ENCODE measurements at regions not wholly inside any gene's neighbourhood (a gene's known extent, or its start where the extent isn't known, plus 50 kb on each side); places are given as distances from the start of the nearest gene placed in this dataset.
A peak's percentile ranks its signal among the peaks of the same experiment; 100 is the strongest.

GRCh38 chr7:106775975-106776607 is 89.0 kb upstream of the PIK3CG start:
- H4K5ac ChIP-seq (ENCODE audit: low read depth, low read length), result peak overlapping the region; percentile 90
- peak overlapping the region; percentile 95 for H3K14ac ChIP-seq (replicated peaks; ENCODE audit: low read depth, low read length)
- peak overlapping the region; percentile 80 for H3K23ac ChIP-seq (ENCODE audit: low read depth, low read length)
- H3K9me3 ChIP-seq (ENCODE audit: control insufficient read depth, insufficient read depth, low read length), result no peaks in the 10 kb centered on the region
- peak overlapping the region; percentile 96; the same call in 2 of the 3 replicates for H2BK15ac ChIP-seq (ENCODE audit: low read depth, low read length)
- no peaks in the 10 kb centered on the region for H4K20me1 ChIP-seq (ENCODE audit: insufficient read depth, low read length)
- H3K27me3 ChIP-seq (ENCODE audit: control insufficient read depth, insufficient read depth, low read length), result no peaks in the 10 kb centered on the region
- ATAC-seq (ENCODE audit: low read depth), result no peak
- ChIA-PET POLR2A (ENCODE audit: unreplicated experiment) (no interaction called here), CTCF (no interaction called here)
- H3K27ac ChIP-seq (ENCODE audit: insufficient read depth, low read length), result peak overlapping the region; percentile 96
- H3K79me1 ChIP-seq (ENCODE audit: low read depth in 1 of 2, low read length in 2 of 2), result peaks cover 0 to 20% of the 10 kb centered on the region in 2 experiments; a peak in 1 of 4 replicates
- H2BK5ac ChIP-seq (ENCODE audit: low read depth, low read length, poor library complexity, severe bottlenecking), result peak overlapping the region; percentile 99
- no CpG with 5 or more reads among the region's 3 CpGs for WGBS, 2 experiments (ENCODE audit: extremely low coverage in 2 of 2, insufficient read length in 1 of 2)
- TF ChIP-seq ELK1 (IDR thresholded peaks at IDR 0.05; ENCODE audit: borderline replicate concordance, low read depth, low read length), result no peak
- no TSS peak for BruUV-seq (replicated peaks)
- H3K4me3 ChIP-seq (ENCODE audit: insufficient read depth, low read depth, low read length), result no peak overlapping the region
- DNase-seq, result no peak
- peak overlapping the region; percentile 98 for H3K4ac ChIP-seq (ENCODE audit: low read depth, low read length)
- H2BK20ac ChIP-seq (ENCODE audit: low read depth, low read length), result peak overlapping the region; percentile 100
- H2BK120ac ChIP-seq (ENCODE audit: low read depth, low read length), result peak overlapping the region; percentile 100
- intact Hi-C loops (cut with micrococcal nuclease), result no loop called here
- H3K18ac ChIP-seq (ENCODE audit: low read depth, low read length), result peak overlapping the region; percentile 93
- in situ Hi-C loops (cut with MboI; ENCODE audit: low sequenced_read_pairs), result no loop called here
- H3K4me1 ChIP-seq (ENCODE audit: control insufficient read depth, insufficient read depth, low read length), result peaks cover 19% of the 10 kb centered on the region
- H2AK9ac ChIP-seq (replicated peaks; ENCODE audit: low read depth, low read length, poor library complexity), result peak overlapping the region; percentile 68
- dilution Hi-C loops (cut with HindIII; ENCODE audit: low sequenced_read_pairs, unreplicated experiment), result no loop called here
- peak overlapping the region; percentile 73; the same call in 1 of the 2 replicates for H3K9ac ChIP-seq (ENCODE audit: low read depth, low read length)
- peak overlapping the region; percentile 75 for H2AFZ ChIP-seq (replicated peaks; ENCODE audit: low read length, poor library complexity)
- H4K91ac ChIP-seq (ENCODE audit: insufficient read depth, low read depth, low read length), result peak overlapping the region; percentile 96
- H2AK5ac ChIP-seq (ENCODE audit: low read depth, low read length), result peak overlapping the region; percentile 87
- peak overlapping the region; percentile 86 to 95 for H4K8ac ChIP-seq (ENCODE audit: low read depth in 2 of 2, low read length in 2 of 2)
- H3K56ac ChIP-seq (ENCODE audit: extremely low read depth, insufficient read depth, low read length), result peak overlapping the region; percentile 95
- H3K36me3 ChIP-seq (ENCODE audit: control insufficient read depth, insufficient read depth, low read length), result no peaks in the 10 kb centered on the region
- peaks cover 4% of the 10 kb centered on the region for H3K9me1 ChIP-seq (ENCODE audit: insufficient read depth, low read length)
- H3K4me2 ChIP-seq (ENCODE audit: low read depth, low read length), result 0 out of 2 replicates have a peak overlapping the region, but pooled peaks have one; percentile 6
